ENCODE measurements at regions not wholly inside any gene's neighbourhood (a gene's known extent, or its start where the extent isn't known, plus 50 kb on each side); places are given as distances from the start of the nearest gene placed in this dataset.

DNA sequence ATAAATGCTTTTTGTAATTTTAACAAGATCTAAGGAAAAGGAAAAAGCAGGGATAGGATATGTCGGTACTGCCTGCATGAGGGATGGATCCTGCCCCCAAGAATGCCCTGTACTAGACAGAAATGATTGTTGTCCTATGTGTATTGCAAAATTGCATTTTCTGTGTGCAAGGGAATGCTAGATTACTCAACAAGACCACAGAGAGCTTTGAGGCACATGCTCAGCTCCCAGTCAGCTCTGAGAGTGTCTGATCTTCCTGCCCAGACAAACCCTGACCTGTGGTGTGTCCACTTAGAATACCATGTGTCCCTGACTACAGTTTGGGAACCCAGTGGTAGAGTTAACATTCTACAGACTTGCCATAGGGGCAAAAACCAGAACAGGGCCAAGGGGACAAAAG, 129.2 kb upstream of the PAK3 start:
- no peak overlapping the region for H4K5ac ChIP-seq (ENCODE audit: low read depth, low read length)
- TF ChIP-seq RCOR1 (IDR thresholded peaks at IDR 0.05; ENCODE audit: insufficient replicate concordance, low read length) (no peak), BHLHE40 (IDR thresholded peaks at IDR 0.05; ENCODE audit: low read depth, low read length) (no peak), MAZ (IDR thresholded peaks at IDR 0.05; ENCODE audit: borderline replicate concordance, low read depth, low read length) (no peak), RFX5 (IDR thresholded peaks at IDR 0.05; ENCODE audit: low read depth, low read length) (no peak), MAFK (IDR thresholded peaks at IDR 0.05; ENCODE audit: low read depth, low read length) (no peak), RAD21 (IDR thresholded peaks at IDR 0.05; ENCODE audit: low read length) (no peak), CEBPB (IDR thresholded peaks at IDR 0.05; ENCODE audit: low read depth, low read length) (no peak), FOS (IDR thresholded peaks at IDR 0.05; ENCODE audit: low read depth, low read length) (no peak), POLR2A (IDR thresholded peaks at IDR 0.05; ENCODE audit: low read depth, low read length) (no peak), NFE2L2 (IDR thresholded peaks at IDR 0.05; ENCODE audit: low read depth, low read length) (no peak), SMC3 (IDR thresholded peaks at IDR 0.05; ENCODE audit: low read depth, low read length) (no peak), CHD1 (IDR thresholded peaks at IDR 0.05; ENCODE audit: low read depth, low read length) (no peak), MXI1 (IDR thresholded peaks at IDR 0.05; ENCODE audit: borderline replicate concordance, low read depth, low read length) (no peak)
- TF ChIP-seq, protein P1, sequence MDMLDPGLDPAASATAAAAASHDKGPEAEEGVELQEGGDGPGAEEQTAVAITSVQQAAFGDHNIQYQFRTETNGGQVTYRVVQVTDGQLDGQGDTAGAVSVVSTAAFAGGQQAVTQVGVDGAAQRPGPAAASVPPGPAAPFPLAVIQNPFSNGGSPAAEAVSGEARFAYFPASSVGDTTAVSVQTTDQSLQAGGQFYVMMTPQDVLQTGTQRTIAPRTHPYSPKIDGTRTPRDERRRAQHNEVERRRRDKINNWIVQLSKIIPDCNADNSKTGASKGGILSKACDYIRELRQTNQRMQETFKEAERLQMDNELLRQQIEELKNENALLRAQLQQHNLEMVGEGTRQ (IDR thresholded peaks at IDR 0.05; ENCODE audit: low read depth, low read length), result no peak
- TF ChIP-seq, protein P2, sequence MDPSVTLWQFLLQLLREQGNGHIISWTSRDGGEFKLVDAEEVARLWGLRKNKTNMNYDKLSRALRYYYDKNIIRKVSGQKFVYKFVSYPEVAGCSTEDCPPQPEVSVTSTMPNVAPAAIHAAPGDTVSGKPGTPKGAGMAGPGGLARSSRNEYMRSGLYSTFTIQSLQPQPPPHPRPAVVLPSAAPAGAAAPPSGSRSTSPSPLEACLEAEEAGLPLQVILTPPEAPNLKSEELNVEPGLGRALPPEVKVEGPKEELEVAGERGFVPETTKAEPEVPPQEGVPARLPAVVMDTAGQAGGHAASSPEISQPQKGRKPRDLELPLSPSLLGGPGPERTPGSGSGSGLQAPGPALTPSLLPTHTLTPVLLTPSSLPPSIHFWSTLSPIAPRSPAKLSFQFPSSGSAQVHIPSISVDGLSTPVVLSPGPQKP (IDR thresholded peaks at IDR 0.05; ENCODE audit: borderline replicate concordance, low read depth, low read length), result no peak
- TF ChIP-seq, protein P3, sequence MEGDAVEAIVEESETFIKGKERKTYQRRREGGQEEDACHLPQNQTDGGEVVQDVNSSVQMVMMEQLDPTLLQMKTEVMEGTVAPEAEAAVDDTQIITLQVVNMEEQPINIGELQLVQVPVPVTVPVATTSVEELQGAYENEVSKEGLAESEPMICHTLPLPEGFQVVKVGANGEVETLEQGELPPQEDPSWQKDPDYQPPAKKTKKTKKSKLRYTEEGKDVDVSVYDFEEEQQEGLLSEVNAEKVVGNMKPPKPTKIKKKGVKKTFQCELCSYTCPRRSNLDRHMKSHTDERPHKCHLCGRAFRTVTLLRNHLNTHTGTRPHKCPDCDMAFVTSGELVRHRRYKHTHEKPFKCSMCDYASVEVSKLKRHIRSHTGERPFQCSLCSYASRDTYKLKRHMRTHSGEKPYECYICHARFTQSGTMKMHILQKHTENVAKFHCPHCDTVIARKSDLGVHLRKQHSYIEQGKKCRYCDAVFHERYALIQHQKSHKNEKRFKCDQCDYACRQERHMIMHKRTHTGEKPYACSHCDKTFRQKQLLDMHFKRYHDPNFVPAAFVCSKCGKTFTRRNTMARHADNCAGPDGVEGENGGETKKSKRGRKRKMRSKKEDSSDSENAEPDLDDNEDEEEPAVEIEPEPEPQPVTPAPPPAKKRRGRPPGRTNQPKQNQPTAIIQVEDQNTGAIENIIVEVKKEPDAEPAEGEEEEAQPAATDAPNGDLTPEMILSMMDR (conservative IDR thresholded peaks at IDR 0.05; ENCODE audit: low read depth, low read length), result no peak
- no peaks in the 10 kb centered on the region for H3K4me1 ChIP-seq (ENCODE audit: control insufficient read depth, insufficient read depth, low read length)
- no peak overlapping the region for H3K4me3 ChIP-seq (ENCODE audit: insufficient read depth, low read depth, low read length)
- H3K56ac ChIP-seq (ENCODE audit: extremely low read depth, insufficient read depth, low read length), result no peak overlapping the region
- no TSS peak for BruUV-seq (replicated peaks)
- no peak for DNase-seq
- peaks cover 5% of the 10 kb centered on the region for H3K27me3 ChIP-seq (ENCODE audit: control insufficient read depth, insufficient read depth, low read length)
- WGBS, 2 experiments (ENCODE audit: extremely low coverage in 2 of 2, insufficient read length in 1 of 2), result no CpG with 5 or more reads among the region's 1 CpG
- no peak overlapping the region for H2BK5ac ChIP-seq (ENCODE audit: low read depth, low read length, poor library complexity, severe bottlenecking)
- no peak overlapping the region for H3K27ac ChIP-seq (ENCODE audit: insufficient read depth, low read length)
- no peak overlapping the region for H3K14ac ChIP-seq (replicated peaks; ENCODE audit: low read depth, low read length)
- H2AK5ac ChIP-seq (ENCODE audit: low read depth, low read length), result no peak overlapping the region
- in situ Hi-C loops (cut with MboI; ENCODE audit: low sequenced_read_pairs), result no loop called here
- no peak overlapping the region for H4K91ac ChIP-seq (ENCODE audit: insufficient read depth, low read depth, low read length)
- dilution Hi-C loops (cut with HindIII; ENCODE audit: low sequenced_read_pairs, unreplicated experiment), result no loop called here
- CTCF ChIA-PET, result no interaction called here
- H3K79me1 ChIP-seq (ENCODE audit: low read depth in 1 of 2, low read length in 2 of 2), result no peaks in the 10 kb centered on the region
- no peaks in the 10 kb centered on the region for H3K9me1 ChIP-seq (ENCODE audit: insufficient read depth, low read length)
- no peak overlapping the region for H2AFZ ChIP-seq (replicated peaks; ENCODE audit: low read length, poor library complexity)
- no peaks in the 10 kb centered on the region for H4K20me1 ChIP-seq (ENCODE audit: insufficient read depth, low read length)
- no peak overlapping the region for H3K9ac ChIP-seq (ENCODE audit: low read depth, low read length)
- intact Hi-C loops (cut with micrococcal nuclease), result no loop called here
- H2AK9ac ChIP-seq (replicated peaks; ENCODE audit: low read depth, low read length, poor library complexity), result no peak overlapping the region
- POLR2A ChIA-PET (ENCODE audit: unreplicated experiment), result no interaction called here
- ATAC-seq (ENCODE audit: low read depth), result no peak
- H3K36me3 ChIP-seq (ENCODE audit: control insufficient read depth, insufficient read depth, low read length), result no peaks in the 10 kb centered on the region
- H3K18ac ChIP-seq (ENCODE audit: low read depth, low read length), result no peak overlapping the region
- H3K4ac ChIP-seq (ENCODE audit: low read depth, low read length), result no peak overlapping the region
- H2BK20ac ChIP-seq (ENCODE audit: low read depth, low read length), result no peak overlapping the region
- no peak overlapping the region for H3K23ac ChIP-seq (ENCODE audit: low read depth, low read length)
- H3K9me3 ChIP-seq (ENCODE audit: control insufficient read depth, insufficient read depth, low read length), result no peaks in the 10 kb centered on the region
- no peak overlapping the region for H2BK15ac ChIP-seq (ENCODE audit: low read depth, low read length)
- H4K8ac ChIP-seq (ENCODE audit: low read depth in 2 of 2, low read length in 2 of 2), result no peak overlapping the region
- no peak overlapping the region for H2BK120ac ChIP-seq (ENCODE audit: low read depth, low read length)
- H3K4me2 ChIP-seq (ENCODE audit: low read depth, low read length), result no peak overlapping the region
